ENCODE measurements at regions not wholly inside any gene's neighbourhood (a gene's known extent, or its start where the extent isn't known, plus 50 kb on each side); places are given as distances from the start of the nearest gene placed in this dataset.

DNA sequence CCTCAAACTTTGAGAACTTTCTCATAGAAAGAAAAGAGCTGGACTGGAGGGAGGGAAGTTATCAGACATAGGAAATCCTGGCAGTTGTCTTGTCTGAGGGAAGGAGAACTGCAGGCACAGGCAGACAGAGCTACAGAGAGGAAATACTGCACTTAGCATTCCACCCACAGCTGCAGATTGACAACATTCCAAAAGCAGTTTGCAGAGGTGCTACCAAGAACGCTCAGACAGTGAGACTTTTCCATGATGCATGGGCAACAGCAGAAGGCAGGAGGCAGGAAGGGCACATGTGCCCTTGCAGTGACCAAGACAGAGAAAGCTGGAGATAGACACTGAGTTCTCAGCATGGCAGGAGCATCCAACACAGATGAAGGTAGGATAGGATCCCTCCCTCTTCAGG, 327.5 kb upstream of the ZNF462 start:
- TF ChIP-seq, protein P1, sequence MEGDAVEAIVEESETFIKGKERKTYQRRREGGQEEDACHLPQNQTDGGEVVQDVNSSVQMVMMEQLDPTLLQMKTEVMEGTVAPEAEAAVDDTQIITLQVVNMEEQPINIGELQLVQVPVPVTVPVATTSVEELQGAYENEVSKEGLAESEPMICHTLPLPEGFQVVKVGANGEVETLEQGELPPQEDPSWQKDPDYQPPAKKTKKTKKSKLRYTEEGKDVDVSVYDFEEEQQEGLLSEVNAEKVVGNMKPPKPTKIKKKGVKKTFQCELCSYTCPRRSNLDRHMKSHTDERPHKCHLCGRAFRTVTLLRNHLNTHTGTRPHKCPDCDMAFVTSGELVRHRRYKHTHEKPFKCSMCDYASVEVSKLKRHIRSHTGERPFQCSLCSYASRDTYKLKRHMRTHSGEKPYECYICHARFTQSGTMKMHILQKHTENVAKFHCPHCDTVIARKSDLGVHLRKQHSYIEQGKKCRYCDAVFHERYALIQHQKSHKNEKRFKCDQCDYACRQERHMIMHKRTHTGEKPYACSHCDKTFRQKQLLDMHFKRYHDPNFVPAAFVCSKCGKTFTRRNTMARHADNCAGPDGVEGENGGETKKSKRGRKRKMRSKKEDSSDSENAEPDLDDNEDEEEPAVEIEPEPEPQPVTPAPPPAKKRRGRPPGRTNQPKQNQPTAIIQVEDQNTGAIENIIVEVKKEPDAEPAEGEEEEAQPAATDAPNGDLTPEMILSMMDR (IDR thresholded peaks at IDR 0.05), result no peak
- TF ChIP-seq ZFX (IDR thresholded peaks at IDR 0.05; ENCODE audit: borderline replicate concordance), result no peak

Data from 22Rv1 (cell line).